Testis (tissue), 2 donors: ENCODE measurements at regions not wholly inside any gene's neighbourhood (a gene's known extent, or its start where the extent isn't known, plus 50 kb on each side); places are given as distances from the start of the nearest gene placed in this dataset.
"Not testable (repeated sequence)": the region's sequence is repeated elsewhere in the genome, so short reads cannot be mapped to it uniquely, and the experiment has no call there.

Source experiments
- DNase-seq: peaks from one replicate; pipeline ENCODE4 v3.0.0-alpha.2; 2019
- H3K27ac ChIP-seq, 2 donors: fragments of 200-600 bp; sonication (generic); one replicate each; pipeline ENCODE4 v1.5.1; 2019
- H3K27me3 ChIP-seq: fragments of 200-600 bp; sonication (generic); one replicate; pipeline ENCODE4 v1.5.1; 2019
- H3K36me3 ChIP-seq: fragments of 200-600 bp; sonication (generic); one replicate; pipeline ENCODE4 v1.5.1; 2017; ENCODE audit warnings: low read depth; ENCODE audit errors: missing control alignments
- H3K4me1 ChIP-seq: fragments of 200-600 bp; sonication (generic); one replicate; pipeline ENCODE4 v1.5.1; 2019
- H3K4me3 ChIP-seq, 2 donors: fragments of 200-600 bp; sonication (generic); one replicate each; pipeline ENCODE4 v1.5.1; 2017 to 2019
- H3K9me3 ChIP-seq: fragments of 200-600 bp; sonication (generic); one replicate; pipeline ENCODE4 v1.5.1; 2017
- CTCF ChIP-seq, 3 experiments: fragments of 450-650 bp in 2 of 3; fragments of 200-600 bp in 1 of 3; sonication (generic) in 1 of 3; IDR thresholded peaks; one replicate each; pipeline ENCODE4 v1.5.1; 2016 to 2019; ENCODE audit warnings: antibody characterized with exemption in 3 of 3, mild to moderate bottlenecking in 2 of 3, moderate library complexity in 1 of 3
- POLR2A ChIP-seq: fragments of 450-650 bp; IDR thresholded peaks from one replicate; pipeline ENCODE4 v1.6.1; 2017; ENCODE audit warnings: antibody characterized with exemption, mild to moderate bottlenecking, moderate library complexity
- WGBS, 2 donors: methylation state at CpG; one replicate each; pipeline ENCODE4 v1.1.5; 2018; 5-methylcytosine and 5-hydroxymethylcytosine counted together
- intact Hi-C: fragments of 100-400 bp; cut with DNase I; formaldehyde crosslinking; loops from one replicate; pipeline ENCODE4 v1.15.1; 2023; ENCODE audit warnings: low total_unique reads

DNA sequence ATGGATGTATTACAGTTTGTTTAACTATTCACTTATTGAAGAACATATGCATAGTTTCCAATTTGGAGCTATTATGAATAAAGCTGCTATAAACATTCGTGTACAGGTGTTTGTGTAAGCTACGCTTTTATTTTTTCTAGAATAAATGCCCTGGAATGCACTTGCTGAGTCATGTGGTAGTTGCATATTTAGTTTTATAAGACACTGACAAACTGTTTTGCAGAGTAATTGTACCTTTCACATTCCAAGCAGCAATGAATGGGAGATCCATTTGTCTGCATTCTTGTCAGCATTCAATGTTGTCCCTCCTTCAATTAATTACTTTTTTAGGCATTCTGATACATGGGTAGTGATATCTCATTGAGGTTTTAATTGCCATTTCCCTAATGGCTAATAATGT lies 373.6 kb upstream of the GHITM start:
- TF ChIP-seq CTCF (IDR thresholded peaks at IDR 0.05) (no peak), POLR2A (no peak)
- Histone ChIP-seq H3K4me3 (no peak overlapping the region), H3K9me3 (no peaks in the 10 kb centered on the region), H3K27ac (no peak overlapping the region), H3K4me1 (no peaks in the 10 kb centered on the region), H3K36me3 (no peaks in the 10 kb centered on the region), H3K27me3 (no peaks in the 10 kb centered on the region)
- 89 to 90% methylated on average over 2 of the region's 2 CpGs for WGBS, 2 donors
- intact Hi-C loops: no loop called here
- no peak for DNase-seq

- H3K4me3 ChIP-seq: no peak overlapping the region
- intact Hi-C loops: no loop called here
- H3K27me3 ChIP-seq: no peaks in the 10 kb centered on the region
- no peaks in the 10 kb centered on the region for H3K4me1 ChIP-seq
- TF ChIP-seq CTCF (IDR thresholded peaks at IDR 0.05): no peak
- no peak for TF ChIP-seq POLR2A
- no peaks in the 10 kb centered on the region for H3K9me3 ChIP-seq
- no peak for DNase-seq
- WGBS, 2 donors: 68 to 70% methylated on average over 5 of the region's 5 CpGs
- no peak overlapping the region for H3K27ac ChIP-seq
- H3K36me3 ChIP-seq: no peaks in the 10 kb centered on the region
Measured at GRCh38 chr10:83769281-83769820, 370.0 kb upstream of the GHITM start.

DNA sequence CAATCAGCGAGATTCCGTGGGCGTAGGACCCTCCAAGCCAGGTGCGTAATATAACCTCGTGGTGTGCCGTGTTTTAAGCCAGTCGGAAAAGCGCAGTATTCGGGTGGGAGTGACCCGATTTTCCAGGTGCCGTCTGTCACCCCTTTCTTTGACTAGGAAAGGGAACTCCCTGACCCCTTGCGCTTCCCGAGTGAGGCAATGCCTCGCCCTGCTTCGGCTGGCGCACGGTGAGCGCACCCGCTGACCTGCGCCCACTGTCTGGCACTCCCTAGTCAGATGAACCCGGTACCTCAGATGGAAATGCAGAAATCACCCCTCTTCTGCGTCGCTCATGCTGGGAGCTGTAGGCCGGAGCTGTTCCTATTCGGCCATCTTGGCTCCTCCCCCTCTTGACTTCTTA lies 352.6 kb upstream of the GHITM start:
- H3K36me3 ChIP-seq, H3K4me1 ChIP-seq, H3K27me3 ChIP-seq, H3K9me3 ChIP-seq, DNase-seq, intact Hi-C loops, H3K27ac ChIP-seq: not testable (repeated sequence)
- WGBS, 2 donors: 75 to 87% methylated on average over 22 to 25 of the region's 25 CpGs
- H3K4me3 ChIP-seq: peak overlapping the region in 1 of 2 donors; percentile 10

GRCh38 chr10:83801983-83802382 lies 337.3 kb upstream of the GHITM start:
- no peaks in the 10 kb centered on the region for H3K9me3 ChIP-seq

DNA sequence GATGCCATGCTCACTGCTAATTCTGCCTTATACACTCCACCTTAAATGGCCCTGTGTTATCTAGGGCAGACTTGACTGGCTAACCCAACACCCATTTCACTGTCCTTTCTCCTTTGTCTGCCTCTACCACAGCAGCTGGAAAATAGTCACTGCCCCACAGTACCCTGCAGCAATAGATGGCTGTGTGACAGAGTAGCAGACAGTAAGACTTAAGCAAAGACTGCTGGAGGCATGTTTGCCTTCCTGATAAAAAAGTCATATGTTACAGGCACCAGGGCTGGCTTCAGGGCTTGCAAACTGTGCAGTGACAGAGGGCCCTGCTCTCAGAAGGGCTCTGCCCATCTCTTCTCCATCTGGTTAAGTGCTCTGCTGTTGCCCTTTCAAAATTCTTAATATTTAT lies 332.6 kb upstream of the GHITM start:
- Histone ChIP-seq H3K27ac (no peak overlapping the region), H3K4me1 (no peaks in the 10 kb centered on the region), H3K4me3 (no peak overlapping the region), H3K9me3 (no peaks in the 10 kb centered on the region), H3K36me3 (no peaks in the 10 kb centered on the region), H3K27me3 (no peaks in the 10 kb centered on the region)
- no peak for DNase-seq
- intact Hi-C loops: no loop called here
- no peak for TF ChIP-seq POLR2A
- no peak for TF ChIP-seq CTCF (IDR thresholded peaks at IDR 0.05)

More at GRCh38 chr10:83801983-83802382, 337.3 kb upstream of the GHITM start:
- intact Hi-C loops: no loop called here
- DNase-seq: no peak
- Histone ChIP-seq H3K27me3 (no peaks in the 10 kb centered on the region), H3K36me3 (no peaks in the 10 kb centered on the region), H3K27ac (no peak overlapping the region), H3K4me1 (no peaks in the 10 kb centered on the region), H3K4me3 (no peak overlapping the region)
- TF ChIP-seq CTCF (IDR thresholded peaks at IDR 0.05) (no peak), POLR2A (no peak)
